Adrenal gland (tissue), 5 donors: ENCODE measurements at regions not wholly inside any gene's neighbourhood (a gene's known extent, or its start where the extent isn't known, plus 50 kb on each side); places are given as distances from the start of the nearest gene placed in this dataset.

Experiments used
- POLR2A ChIP-seq, 2 donors: fragments of 450-650 bp; IDR thresholded peaks; one replicate each; pipeline ENCODE4 v1.6.1; 2017; ENCODE audit warnings: antibody characterized with exemption in 2 of 2, mild to moderate bottlenecking in 2 of 2, moderate library complexity in 1 of 2
- TF ChIP-seq, protein P1 (sequence below), 6 experiments: fragments of 450-650 bp in 4 of 6; fragments of 200-600 bp in 2 of 6; sonication (generic) in 1 of 6; IDR thresholded peaks; 1 replicate in 5 of 6; 2 replicates in 1 of 6; pipeline versions ENCODE4 v1.5.1 to v1.8.0; 2016 to 2021; ENCODE audit warnings: antibody characterized with exemption in 6 of 6, mild to moderate bottlenecking in 2 of 6, moderate library complexity in 1 of 6
- donor health status: DM: no; HTN: no; CAD: no.

DNA sequence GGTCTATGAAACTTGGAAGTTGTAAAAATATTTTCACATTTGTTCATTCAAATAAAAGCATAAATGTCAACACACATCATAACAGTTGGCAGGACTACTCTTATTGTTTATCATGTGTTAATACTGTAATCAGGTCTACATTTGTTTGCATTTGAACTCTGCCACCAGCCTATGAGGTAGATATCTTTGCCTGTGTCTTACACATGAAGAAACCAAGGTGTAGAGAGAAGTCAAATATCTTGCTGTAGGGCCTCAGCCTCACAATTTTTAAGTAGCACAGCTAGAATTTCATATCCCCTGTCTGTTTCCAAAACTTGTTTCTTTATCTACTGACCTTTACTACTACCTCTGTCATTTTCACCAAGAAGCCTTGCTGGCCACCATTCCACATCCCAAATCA is 161.9 kb downstream of the ZIC4 start:
- TF ChIP-seq, protein P1, sequence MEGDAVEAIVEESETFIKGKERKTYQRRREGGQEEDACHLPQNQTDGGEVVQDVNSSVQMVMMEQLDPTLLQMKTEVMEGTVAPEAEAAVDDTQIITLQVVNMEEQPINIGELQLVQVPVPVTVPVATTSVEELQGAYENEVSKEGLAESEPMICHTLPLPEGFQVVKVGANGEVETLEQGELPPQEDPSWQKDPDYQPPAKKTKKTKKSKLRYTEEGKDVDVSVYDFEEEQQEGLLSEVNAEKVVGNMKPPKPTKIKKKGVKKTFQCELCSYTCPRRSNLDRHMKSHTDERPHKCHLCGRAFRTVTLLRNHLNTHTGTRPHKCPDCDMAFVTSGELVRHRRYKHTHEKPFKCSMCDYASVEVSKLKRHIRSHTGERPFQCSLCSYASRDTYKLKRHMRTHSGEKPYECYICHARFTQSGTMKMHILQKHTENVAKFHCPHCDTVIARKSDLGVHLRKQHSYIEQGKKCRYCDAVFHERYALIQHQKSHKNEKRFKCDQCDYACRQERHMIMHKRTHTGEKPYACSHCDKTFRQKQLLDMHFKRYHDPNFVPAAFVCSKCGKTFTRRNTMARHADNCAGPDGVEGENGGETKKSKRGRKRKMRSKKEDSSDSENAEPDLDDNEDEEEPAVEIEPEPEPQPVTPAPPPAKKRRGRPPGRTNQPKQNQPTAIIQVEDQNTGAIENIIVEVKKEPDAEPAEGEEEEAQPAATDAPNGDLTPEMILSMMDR (IDR thresholded peaks at IDR 0.05) = no peak
- no peak for TF ChIP-seq POLR2A (IDR thresholded peaks at IDR 0.05)
